GM21360 (cell line): ENCODE measurements at regions not wholly inside any gene's neighbourhood (a gene's known extent, or its start where the extent isn't known, plus 50 kb on each side); places are given as distances from the start of the nearest gene placed in this dataset.
"Not testable (repeated sequence)": the region's sequence is repeated elsewhere in the genome, so short reads cannot be mapped to it uniquely, and the experiment has no call there.

ENCODE experiments used
- ATAC-seq: cut with Tn5 transposase; IDR thresholded peaks from one replicate; pipeline ENCODE4 v1.9.1; 2021; ENCODE audit warnings: mild to moderate bottlenecking, moderate library complexity; ENCODE audit not compliant: unreplicated experiment

DNA sequence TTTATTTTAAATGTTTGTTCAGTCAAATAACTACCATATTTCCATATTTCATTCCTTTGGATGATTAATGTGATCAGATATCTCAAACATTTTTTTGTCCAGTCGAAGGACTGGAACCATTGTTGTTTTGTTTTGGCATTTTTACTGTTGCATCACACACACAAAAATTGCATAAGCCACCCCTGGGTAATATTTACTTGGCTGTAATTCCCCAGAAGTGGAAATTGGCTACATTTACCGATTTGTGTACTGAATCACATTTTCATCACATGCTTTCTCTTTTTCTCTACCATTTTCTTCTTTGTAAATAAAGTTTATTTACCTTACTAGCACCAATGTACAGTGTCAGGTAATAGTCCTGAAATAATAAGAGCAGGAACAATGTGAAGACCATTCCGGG lies 1729.7 kb upstream of the WWC1 start:
- no peak for ATAC-seq

- no peak for ATAC-seq
Observed at GRCh38 chr5:166562246-166562645, 1729.2 kb upstream of the WWC1 start.

- no peak for ATAC-seq
Observed at GRCh38 chr5:166566725-166567124, 1724.7 kb upstream of the WWC1 start.

GRCh38 chr5:166570865-166571264 lies 1720.6 kb upstream of the WWC1 start:
- ATAC-seq = no peak

GRCh38 chr5:166571668-166572067 lies 1719.8 kb upstream of the WWC1 start:
- no peak for ATAC-seq

- ATAC-seq = no peak
Observed at GRCh38 chr5:166576323-166576722, 1715.1 kb upstream of the WWC1 start.

DNA sequence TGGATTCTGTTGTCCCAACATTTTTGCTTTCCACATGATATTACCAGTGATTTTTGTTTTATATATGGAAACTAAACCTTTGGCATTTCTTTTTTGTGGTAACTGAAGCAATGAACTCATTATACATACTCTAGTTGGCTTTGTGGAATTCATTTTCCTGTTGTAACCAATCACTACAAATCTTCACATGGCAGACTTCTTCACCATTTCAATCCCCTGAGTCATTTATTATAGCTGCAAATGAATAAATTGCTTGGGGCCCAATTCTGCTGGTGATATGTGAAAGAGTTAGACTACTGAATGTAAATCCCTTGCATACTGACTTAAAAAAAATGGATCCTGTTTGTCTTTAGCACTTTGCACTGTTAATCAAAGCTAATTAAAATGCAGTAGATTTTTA lies 1709.6 kb upstream of the WWC1 start:
- ATAC-seq = no peak

DNA sequence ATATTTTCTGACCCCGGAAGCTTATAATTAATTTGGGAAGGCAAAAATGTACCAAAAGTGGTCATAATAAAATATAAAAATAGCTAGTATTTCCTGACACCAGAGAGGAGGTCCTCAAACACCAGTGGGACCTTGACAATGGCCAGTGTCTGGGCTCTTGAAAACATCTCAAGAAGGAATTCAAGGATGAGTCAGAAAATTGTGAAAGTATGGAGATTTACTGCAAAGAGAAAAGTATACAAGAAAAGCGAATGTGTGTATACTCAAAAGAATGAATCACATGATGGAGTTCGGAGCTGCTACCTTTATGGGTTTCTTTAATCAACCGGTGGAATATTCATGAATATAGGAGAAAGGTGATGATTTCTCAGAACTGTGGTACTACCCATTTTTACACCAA lies 1709.0 kb upstream of the WWC1 start:
- ATAC-seq = no peak

DNA sequence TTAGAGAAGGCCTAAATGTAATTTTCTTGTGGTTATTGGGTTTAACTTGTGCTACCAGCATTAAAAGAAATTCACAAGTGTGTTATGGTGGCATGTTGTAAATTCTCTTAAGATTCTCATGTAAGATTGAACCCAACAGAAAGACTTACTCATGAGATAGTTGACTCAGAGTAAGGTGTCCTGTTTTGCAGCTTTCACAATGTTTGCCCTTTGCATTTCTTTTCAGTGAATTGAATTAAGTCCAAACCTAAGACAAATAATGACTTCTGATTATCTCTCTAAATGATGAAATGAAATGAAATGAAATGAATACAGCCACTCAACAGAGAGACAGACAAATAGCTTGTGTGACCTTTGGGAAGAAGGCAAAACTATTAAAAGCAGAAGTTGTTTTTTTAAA lies 1696.9 kb upstream of the WWC1 start:
- no peak for ATAC-seq

DNA sequence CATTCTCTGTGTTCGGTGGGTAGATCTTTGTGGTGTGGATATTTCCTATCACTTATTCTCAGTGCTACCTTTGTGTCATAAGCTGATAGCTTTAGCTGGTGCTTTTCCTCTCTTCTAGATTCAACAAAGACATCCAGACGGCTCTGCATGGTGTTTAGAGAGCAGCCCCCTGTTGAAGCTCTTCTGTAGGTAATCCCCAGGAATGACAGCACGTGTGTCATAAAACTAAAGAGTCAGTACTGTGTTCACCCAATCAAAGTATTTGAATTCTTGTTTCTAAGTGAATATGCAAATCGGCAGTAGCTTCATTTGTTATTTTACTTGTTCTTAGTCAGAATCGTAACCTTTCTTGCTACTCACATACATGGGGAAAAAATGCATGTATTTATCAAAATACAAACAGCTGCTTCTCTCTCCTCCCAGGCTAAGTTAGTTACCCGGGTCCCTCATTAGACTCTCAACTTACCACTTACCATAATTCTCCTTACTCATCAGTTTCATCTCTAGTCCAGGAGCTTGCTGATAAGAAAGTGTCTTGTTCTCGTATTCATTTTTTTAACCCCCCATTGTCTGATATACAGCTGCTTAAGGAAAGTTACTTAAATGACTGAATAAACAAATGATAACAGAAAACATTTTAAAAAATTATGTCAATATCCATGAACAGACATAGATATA lies 1696.0 kb upstream of the WWC1 start:
- no peak for ATAC-seq

- ATAC-seq = no peak
Observed at GRCh38 chr5:166596043-166596442, 1695.4 kb upstream of the WWC1 start.

- ATAC-seq = no peak
Observed at GRCh38 chr5:166602271-166602670, 1689.2 kb upstream of the WWC1 start.

- no peak for ATAC-seq
Observed at GRCh38 chr5:166617507-166617906, 1673.9 kb upstream of the WWC1 start.

DNA sequence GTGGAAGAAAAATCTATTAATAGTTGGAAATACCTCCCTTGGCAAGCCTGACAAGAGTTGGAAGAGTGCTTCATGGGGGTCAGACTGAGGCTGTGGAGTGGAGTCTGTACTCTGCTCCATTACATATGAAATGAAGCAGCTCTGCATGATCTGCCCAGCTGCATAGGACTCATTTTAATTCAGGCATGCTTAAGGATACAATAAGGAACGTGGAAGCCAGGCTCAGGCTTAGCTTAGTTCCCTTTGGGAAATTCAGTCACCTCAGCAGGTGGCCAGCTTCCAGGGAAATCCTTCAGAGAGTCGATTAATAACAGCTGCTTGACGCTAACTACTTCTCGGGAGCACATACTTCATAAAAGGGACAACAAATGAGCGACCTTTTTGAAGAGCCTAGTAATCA lies 1672.9 kb upstream of the WWC1 start:
- ATAC-seq = no peak

DNA sequence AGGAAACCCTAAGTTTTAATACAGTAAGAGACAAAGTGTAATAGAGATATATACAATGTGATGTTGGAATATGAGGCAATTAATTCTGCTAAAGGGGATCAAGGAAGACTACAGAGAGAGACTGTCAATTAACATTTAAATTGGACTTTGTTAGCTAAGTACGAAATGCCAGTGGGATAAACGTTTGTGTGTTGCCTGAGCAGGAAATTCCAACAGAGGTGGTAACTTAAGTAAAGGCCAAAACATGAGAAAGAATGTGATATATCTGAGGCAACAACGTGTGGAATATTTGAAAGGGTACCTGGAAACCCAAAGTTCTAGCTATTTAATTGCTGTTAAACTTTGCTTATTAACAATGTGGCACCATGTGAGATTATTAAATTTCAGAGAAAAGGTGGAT lies 1666.9 kb upstream of the WWC1 start:
- ATAC-seq = no peak

DNA sequence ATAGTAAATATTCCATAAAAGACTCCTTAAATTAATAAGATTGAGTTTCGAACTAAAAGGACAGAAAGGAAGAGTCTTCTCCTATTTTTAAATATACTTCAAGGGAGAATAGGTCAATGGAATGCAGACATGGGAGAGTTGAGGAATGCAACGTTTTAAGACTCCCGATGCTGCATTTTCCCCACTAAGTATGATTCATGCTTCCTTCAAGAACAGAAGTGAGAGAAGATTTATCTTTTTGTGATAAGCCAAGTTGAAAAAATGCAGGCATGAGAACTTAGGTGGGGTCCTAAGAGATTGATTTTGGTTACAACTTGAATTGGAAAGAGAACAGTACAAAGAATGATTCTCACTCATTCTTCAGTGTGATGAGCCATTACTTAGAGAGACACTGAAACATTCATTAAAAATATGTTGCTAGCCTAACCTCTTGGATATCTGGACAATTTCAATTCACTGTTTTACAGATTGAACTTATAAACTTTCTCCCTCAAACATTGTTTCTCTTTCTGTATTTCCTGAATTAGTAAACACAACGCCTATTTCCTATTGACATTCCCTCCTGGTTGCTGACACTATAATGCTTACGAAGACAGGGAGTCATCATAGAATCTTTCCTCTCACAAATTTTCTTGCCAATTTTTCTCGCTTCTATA lies 1666.1 kb upstream of the WWC1 start:
- ATAC-seq = no peak

- ATAC-seq = no peak
Observed at GRCh38 chr5:166637295-166637694, 1654.2 kb upstream of the WWC1 start.

DNA sequence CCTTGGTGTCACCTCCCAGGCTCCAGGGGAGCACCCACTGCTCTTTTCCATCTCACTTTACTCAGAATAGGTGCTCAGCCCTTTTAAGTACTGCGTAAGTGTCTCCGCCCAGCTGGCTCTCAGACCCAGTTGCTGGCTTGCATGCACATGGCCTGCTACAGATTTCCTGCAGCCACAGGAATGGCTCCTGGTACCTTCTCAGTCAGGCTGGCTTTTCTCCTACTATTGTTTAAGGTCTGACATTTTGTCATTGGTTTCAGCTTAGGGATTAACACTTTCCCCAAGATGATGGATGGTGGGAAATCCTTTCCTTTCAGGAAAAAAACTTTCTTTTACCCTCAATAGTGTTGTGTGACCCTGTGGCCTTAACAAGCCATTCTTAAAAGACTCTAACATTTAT lies 1652.3 kb upstream of the WWC1 start:
- no peak for ATAC-seq

- not testable (repeated sequence) for ATAC-seq
Observed at GRCh38 chr5:166640136-166640535, 1651.3 kb upstream of the WWC1 start.

DNA sequence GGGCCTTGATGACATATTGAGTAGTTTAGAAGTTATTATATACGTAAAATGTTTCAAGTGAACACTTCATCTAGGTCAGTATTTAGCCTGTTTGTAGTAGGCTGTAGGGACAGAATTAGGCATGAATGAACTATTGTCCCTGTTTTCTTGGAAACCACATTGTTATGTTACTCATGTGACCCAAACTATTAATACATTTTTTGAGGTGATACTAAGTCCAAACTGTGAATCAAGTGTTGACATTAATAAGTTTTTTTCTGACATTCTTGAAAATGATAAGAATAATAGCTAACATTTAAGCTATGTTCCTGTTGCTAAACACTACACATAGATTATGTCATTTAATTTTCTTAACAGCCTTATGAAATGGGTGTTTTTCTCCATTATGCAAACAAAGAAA lies 1642.7 kb upstream of the WWC1 start:
- no peak for ATAC-seq

DNA sequence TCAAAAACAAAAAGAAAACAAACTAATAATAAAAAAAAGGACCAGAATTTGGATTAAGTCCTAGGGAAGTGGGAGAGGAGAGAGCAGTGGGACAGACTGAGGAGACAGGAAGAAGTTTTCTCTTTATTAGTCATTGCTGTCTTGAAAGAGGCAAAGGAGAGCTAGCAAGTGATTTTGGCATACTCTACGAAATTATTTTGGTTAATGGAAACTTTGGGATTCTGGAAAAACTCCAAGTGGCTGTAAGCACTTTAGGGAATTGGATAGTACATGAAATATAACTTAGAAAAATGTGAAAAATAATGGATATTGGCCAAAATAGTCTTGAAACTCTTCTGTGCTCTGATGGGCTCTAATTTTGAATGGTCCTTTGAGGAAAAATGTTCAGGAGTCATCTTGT lies 1641.8 kb upstream of the WWC1 start:
- no peak for ATAC-seq

DNA sequence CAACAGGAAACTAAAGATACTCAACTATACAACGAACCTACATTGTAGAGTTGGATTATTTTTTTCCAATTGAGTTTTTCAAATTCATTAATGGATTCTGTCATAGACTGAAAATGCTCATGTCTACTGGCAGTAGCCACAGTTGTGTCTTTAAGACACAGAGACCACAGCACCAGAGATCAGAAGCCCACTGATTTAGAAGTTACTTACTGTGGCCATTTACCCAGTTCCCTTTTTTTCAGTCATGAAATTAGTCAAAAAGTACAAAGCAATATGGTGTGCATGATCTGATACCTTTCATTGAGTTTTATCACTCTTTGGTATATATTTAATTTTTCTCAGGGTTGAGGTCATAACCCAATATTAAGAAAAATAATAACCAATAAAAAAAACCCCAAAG lies 1640.2 kb upstream of the WWC1 start:
- no peak for ATAC-seq

- ATAC-seq = no peak
Observed at GRCh38 chr5:166671811-166672210, 1619.6 kb upstream of the WWC1 start.
